ENCODE measurements at regions not wholly inside any gene's neighbourhood (a gene's known extent, or its start where the extent isn't known, plus 50 kb on each side); places are given as distances from the start of the nearest gene placed in this dataset.

DNA sequence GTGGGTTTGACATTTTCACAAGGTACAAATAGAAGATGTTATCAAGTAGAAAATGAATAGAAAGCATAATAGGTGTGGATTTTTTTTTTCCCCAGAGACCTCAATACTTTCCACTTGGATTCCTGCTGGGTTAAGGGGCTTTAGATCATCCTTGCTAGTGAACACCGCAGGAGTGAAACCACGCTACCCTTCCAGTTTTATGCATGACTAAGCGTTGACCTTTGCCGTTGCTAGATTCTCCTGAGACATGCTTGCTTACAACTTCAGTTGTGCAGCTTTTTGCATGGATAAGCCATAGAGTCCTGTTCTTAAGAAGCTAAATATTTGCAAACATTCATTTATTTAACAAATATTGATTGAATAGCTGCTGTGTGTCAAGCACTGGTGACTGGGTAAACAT lies 299.7 kb upstream of the LMCD1 start:
- Histone ChIP-seq H3K27ac (no peak overlapping the region), H3K9me3 (no peaks in the 10 kb centered on the region), H3K4me3 (no peak overlapping the region), H3K4me1 (no peaks in the 10 kb centered on the region), H3K36me3 (no peaks in the 10 kb centered on the region), H3K27me3 (no peaks in the 10 kb centered on the region)
- WGBS, 2 donors (ENCODE audit: low coverage in 1 of 2) = 84% methylated on average over 4 of the region's 4 CpGs; no CpG with 5 or more reads in 1 of the 2 donors
- TF ChIP-seq, protein P1, sequence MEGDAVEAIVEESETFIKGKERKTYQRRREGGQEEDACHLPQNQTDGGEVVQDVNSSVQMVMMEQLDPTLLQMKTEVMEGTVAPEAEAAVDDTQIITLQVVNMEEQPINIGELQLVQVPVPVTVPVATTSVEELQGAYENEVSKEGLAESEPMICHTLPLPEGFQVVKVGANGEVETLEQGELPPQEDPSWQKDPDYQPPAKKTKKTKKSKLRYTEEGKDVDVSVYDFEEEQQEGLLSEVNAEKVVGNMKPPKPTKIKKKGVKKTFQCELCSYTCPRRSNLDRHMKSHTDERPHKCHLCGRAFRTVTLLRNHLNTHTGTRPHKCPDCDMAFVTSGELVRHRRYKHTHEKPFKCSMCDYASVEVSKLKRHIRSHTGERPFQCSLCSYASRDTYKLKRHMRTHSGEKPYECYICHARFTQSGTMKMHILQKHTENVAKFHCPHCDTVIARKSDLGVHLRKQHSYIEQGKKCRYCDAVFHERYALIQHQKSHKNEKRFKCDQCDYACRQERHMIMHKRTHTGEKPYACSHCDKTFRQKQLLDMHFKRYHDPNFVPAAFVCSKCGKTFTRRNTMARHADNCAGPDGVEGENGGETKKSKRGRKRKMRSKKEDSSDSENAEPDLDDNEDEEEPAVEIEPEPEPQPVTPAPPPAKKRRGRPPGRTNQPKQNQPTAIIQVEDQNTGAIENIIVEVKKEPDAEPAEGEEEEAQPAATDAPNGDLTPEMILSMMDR (IDR thresholded peaks at IDR 0.05) = no peak
- TF ChIP-seq POLR2A (IDR thresholded peaks at IDR 0.05) = no peak
- TF ChIP-seq EP300 (IDR thresholded peaks at IDR 0.05; ENCODE audit: low read depth) = no peak
- TF ChIP-seq POLR2AphosphoS5 (IDR thresholded peaks at IDR 0.05) = no peak
- intact Hi-C loops (cut with DNase I; ENCODE audit: low total_unique reads) = no loop called here
- in situ Hi-C loops (cut with MboI; ENCODE audit: low pct_ligation_motif_present in 1 of 4, low pct_unique_long_range_greater_than_20kb in 1 of 4, low sequenced_read_pairs in 3 of 4) = no loop called here
- no peak for DNase-seq

GRCh38 chr3:8204331-8204730 lies 297.3 kb upstream of the LMCD1 start:
- no peak for DNase-seq
- TF ChIP-seq, protein P1 (IDR thresholded peaks at IDR 0.05) = no peak
- TF ChIP-seq EP300 (IDR thresholded peaks at IDR 0.05; ENCODE audit: low read depth) = no peak
- TF ChIP-seq POLR2A (IDR thresholded peaks at IDR 0.05) = no peak
- no peak for TF ChIP-seq POLR2AphosphoS5 (IDR thresholded peaks at IDR 0.05)
- no peaks in the 10 kb centered on the region for H3K9me3 ChIP-seq
- H3K36me3 ChIP-seq = no peaks in the 10 kb centered on the region
- no peaks in the 10 kb centered on the region for H3K4me1 ChIP-seq
- H3K4me3 ChIP-seq = no peak overlapping the region
- H3K27ac ChIP-seq = no peak overlapping the region
- in situ Hi-C loops (cut with MboI; ENCODE audit: low pct_ligation_motif_present in 1 of 4, low pct_unique_long_range_greater_than_20kb in 1 of 4, low sequenced_read_pairs in 3 of 4) = no loop called here
- no peaks in the 10 kb centered on the region for H3K27me3 ChIP-seq
- 63 to 76% methylated on average over 5 of the region's 5 CpGs for WGBS, 2 donors (ENCODE audit: low coverage in 1 of 2)
- intact Hi-C loops (cut with DNase I; ENCODE audit: low total_unique reads) = no loop called here

DNA sequence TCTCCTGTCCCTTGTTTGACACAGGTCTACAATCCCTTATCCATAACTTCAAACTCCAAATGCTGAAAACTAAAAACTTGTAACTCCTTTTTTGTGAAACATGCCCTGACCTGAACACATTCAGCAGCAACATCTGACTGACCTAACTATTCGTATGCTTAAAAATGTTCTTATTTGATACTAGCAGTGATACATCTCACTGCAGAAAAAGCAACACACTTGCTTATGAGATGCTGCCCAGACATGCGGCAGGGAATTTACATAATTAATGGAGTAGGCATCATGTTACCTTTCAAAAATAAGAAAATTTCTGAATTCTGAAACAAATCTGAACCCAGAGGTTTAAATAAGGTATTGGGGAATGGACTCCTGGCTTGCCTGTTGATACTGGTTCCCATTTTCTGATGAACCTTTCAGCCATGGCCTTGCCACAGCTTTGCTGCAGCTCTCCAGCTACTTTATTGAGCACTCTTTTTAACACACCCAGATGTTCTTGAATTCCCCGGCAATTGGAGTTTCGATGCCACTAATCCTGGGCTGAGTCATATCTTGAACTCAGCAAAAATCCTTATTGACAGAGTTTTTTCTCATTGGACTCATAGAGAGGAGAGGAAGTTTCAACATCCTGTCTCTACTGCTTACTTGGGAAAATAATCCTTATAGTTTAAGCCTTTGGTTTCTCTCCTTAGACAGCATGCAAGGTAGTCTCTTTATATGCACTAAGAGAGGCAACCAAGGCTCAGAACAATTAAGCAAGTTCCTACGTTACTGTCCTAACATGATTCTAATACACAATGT lies 296.6 kb upstream of the LMCD1 start:
- Histone ChIP-seq H3K4me1 (no peaks in the 10 kb centered on the region), H3K9me3 (no peaks in the 10 kb centered on the region), H3K4me3 (no peak overlapping the region), H3K27ac (no peak overlapping the region), H3K36me3 (no peaks in the 10 kb centered on the region), H3K27me3 (no peaks in the 10 kb centered on the region)
- intact Hi-C loops (cut with DNase I; ENCODE audit: low total_unique reads) (no loop called here), in situ Hi-C loops (cut with MboI; ENCODE audit: low pct_ligation_motif_present in 1 of 4, low pct_unique_long_range_greater_than_20kb in 1 of 4, low sequenced_read_pairs in 3 of 4) (no loop called here)
- no peak for DNase-seq
- no peak for TF ChIP-seq EP300 (IDR thresholded peaks at IDR 0.05; ENCODE audit: low read depth)
- TF ChIP-seq, protein P1 (IDR thresholded peaks at IDR 0.05) = no peak
- TF ChIP-seq POLR2A (IDR thresholded peaks at IDR 0.05) = no peak
- TF ChIP-seq POLR2AphosphoS5 (IDR thresholded peaks at IDR 0.05) = no peak
- WGBS, 2 donors (ENCODE audit: low coverage in 1 of 2) = 59 to 78% methylated on average over 5 of the region's 5 CpGs

GRCh38 chr3:8205881-8206280 lies 295.7 kb upstream of the LMCD1 start:
- Histone ChIP-seq H3K36me3 (no peaks in the 10 kb centered on the region), H3K4me1 (no peaks in the 10 kb centered on the region), H3K9me3 (no peaks in the 10 kb centered on the region), H3K4me3 (no peak overlapping the region), H3K27ac (no peak overlapping the region), H3K27me3 (no peaks in the 10 kb centered on the region)
- no peak for TF ChIP-seq EP300 (IDR thresholded peaks at IDR 0.05; ENCODE audit: low read depth)
- TF ChIP-seq POLR2AphosphoS5 (IDR thresholded peaks at IDR 0.05) = no peak
- TF ChIP-seq, protein P1 (IDR thresholded peaks at IDR 0.05) = no peak
- no peak for TF ChIP-seq POLR2A (IDR thresholded peaks at IDR 0.05)
- DNase-seq = no peak
- in situ Hi-C loops (cut with MboI; ENCODE audit: low pct_ligation_motif_present in 1 of 4, low pct_unique_long_range_greater_than_20kb in 1 of 4, low sequenced_read_pairs in 3 of 4) (no loop called here), intact Hi-C loops (cut with DNase I; ENCODE audit: low total_unique reads) (no loop called here)
- 20 to 35% methylated on average over 2 of the region's 2 CpGs for WGBS, 2 donors (ENCODE audit: low coverage in 1 of 2)
